GM21367 (cell line): ENCODE measurements at regions not wholly inside any gene's neighbourhood (a gene's known extent, or its start where the extent isn't known, plus 50 kb on each side); places are given as distances from the start of the nearest gene placed in this dataset.
"Not testable (repeated sequence)": the region's sequence is repeated elsewhere in the genome, so short reads cannot be mapped to it uniquely, and the experiment has no call there.

ENCODE experiments used
- ATAC-seq: cut with Tn5 transposase; IDR thresholded peaks from one replicate; pipeline ENCODE4 v1.9.1; 2021; ENCODE audit not compliant: unreplicated experiment

- no peak for ATAC-seq
Observed at GRCh38 chr6:165012183-165012582, 297.2 kb downstream of the C6orf118 start.

- no peak for ATAC-seq
Observed at GRCh38 chr6:165010556-165011535, 298.6 kb downstream of the C6orf118 start.

GRCh38 chr6:165008971-165009370 is 300.4 kb downstream of the C6orf118 start:
- ATAC-seq = no peak

- ATAC-seq = no peak
Observed at GRCh38 chr6:165002866-165003265, 306.5 kb downstream of the C6orf118 start.

- no peak for ATAC-seq
Observed at GRCh38 chr6:165002358-165002757, 307.0 kb downstream of the C6orf118 start.

GRCh38 chr6:165001502-165002157 is 307.8 kb downstream of the C6orf118 start:
- ATAC-seq = no peak

- ATAC-seq = no peak
Observed at GRCh38 chr6:164998297-164998696, 311.1 kb downstream of the C6orf118 start.

- ATAC-seq = no peak
Observed at GRCh38 chr6:164996838-164997237, 312.6 kb downstream of the C6orf118 start.

GRCh38 chr6:164991573-164991972 is 317.8 kb downstream of the C6orf118 start:
- ATAC-seq = no peak

GRCh38 chr6:164990901-164991300 is 318.5 kb downstream of the C6orf118 start:
- ATAC-seq = no peak

- no peak for ATAC-seq
Observed at GRCh38 chr6:164982389-164982788, 327.0 kb downstream of the C6orf118 start.

GRCh38 chr6:164967102-164967501 is 342.3 kb downstream of the C6orf118 start:
- no peak for ATAC-seq

GRCh38 chr6:164962805-164963204 is 346.6 kb downstream of the C6orf118 start:
- ATAC-seq = no peak

GRCh38 chr6:164947164-164947563 is 362.2 kb downstream of the C6orf118 start:
- ATAC-seq = no peak

GRCh38 chr6:164942271-164942670 is 367.1 kb downstream of the C6orf118 start:
- no peak for ATAC-seq

GRCh38 chr6:164933238-164933794 is 376.1 kb downstream of the C6orf118 start:
- not testable (repeated sequence) for ATAC-seq

- ATAC-seq = no peak
Observed at GRCh38 chr6:164929408-164929977, 379.9 kb downstream of the C6orf118 start.

GRCh38 chr6:164928728-164929407 is 380.5 kb downstream of the C6orf118 start:
- ATAC-seq = no peak

GRCh38 chr6:164928057-164928727 is 381.2 kb downstream of the C6orf118 start:
- ATAC-seq = no peak
